LNCAP (cell line): ENCODE measurements at regions not wholly inside any gene's neighbourhood (a gene's known extent, or its start where the extent isn't known, plus 50 kb on each side); places are given as distances from the start of the nearest gene placed in this dataset.

Experiments used
- TF ChIP-seq, protein P1 (sequence below): fragments of 450-650 bp; IDR thresholded peaks from 2 replicates; pipeline ENCODE4 v1.5.1; 2017; ENCODE audit warnings: mild to moderate bottlenecking

DNA sequence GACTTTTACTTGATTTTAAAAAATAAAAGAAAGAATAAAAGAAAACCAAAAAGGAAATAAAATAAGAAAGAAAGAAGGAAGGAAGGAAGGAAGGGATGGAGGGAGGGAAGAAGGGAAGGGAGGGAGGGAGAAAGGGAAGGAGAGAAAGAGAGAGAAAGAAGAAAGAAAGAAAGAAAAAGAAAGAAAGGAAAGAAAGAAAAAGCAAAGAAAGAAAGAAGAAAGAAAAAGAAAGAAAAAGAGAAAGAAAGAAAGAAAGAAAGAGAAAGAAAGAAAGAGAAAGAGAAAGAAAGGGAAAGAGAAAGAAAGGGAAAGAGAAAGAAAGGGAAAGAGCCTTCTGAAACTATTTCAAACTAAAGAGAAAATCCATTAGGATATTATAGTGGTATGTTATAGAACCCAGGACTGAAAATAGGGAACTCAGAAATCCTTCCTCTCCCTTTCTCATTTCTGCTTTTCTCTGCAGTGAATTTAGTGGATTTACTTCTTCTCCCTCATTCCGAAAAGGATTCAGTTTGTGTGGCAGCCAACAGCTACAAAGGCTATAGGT, 414.7 kb upstream of the CCNG1 start:
- TF ChIP-seq, protein P1, sequence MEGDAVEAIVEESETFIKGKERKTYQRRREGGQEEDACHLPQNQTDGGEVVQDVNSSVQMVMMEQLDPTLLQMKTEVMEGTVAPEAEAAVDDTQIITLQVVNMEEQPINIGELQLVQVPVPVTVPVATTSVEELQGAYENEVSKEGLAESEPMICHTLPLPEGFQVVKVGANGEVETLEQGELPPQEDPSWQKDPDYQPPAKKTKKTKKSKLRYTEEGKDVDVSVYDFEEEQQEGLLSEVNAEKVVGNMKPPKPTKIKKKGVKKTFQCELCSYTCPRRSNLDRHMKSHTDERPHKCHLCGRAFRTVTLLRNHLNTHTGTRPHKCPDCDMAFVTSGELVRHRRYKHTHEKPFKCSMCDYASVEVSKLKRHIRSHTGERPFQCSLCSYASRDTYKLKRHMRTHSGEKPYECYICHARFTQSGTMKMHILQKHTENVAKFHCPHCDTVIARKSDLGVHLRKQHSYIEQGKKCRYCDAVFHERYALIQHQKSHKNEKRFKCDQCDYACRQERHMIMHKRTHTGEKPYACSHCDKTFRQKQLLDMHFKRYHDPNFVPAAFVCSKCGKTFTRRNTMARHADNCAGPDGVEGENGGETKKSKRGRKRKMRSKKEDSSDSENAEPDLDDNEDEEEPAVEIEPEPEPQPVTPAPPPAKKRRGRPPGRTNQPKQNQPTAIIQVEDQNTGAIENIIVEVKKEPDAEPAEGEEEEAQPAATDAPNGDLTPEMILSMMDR, result no peak

DNA sequence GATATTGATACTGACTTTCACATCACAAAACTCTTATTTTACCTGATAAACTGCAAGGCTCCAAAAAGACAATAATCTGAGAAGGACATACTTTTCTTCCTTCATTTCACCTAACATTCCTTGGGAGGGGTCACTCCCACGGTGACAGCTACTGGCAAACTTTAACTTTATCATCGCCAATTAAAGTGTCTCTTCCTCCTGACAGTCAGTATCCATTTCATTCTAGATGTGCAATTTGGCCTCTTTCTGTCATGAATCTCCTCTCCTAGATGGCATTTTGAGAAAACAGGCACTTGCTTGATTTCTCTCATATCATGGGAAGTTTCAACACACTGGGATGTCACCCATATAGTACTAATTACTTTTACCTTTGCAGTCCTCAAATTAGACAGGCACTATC, 413.5 kb upstream of the CCNG1 start:
- TF ChIP-seq, protein P1, result no peak

DNA sequence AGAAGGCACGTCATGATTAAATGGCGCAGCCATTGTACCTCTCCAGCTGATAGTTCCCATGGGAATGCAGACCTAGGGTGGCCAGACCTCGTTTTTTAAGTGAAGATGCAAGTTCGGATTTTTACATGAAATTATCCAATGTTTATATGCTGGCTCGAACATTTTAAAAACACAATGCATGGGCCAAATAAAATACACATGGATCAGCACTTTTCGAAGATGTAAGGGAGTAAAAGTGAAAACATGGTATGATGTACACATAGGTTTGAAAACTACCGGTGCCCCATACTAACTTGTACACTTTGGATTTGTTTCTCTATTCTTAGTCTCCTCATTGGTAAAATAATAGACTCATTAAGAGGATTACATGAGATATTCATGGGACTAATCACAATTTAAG, 412.5 kb upstream of the CCNG1 start:
- TF ChIP-seq, protein P1, result no peak

DNA sequence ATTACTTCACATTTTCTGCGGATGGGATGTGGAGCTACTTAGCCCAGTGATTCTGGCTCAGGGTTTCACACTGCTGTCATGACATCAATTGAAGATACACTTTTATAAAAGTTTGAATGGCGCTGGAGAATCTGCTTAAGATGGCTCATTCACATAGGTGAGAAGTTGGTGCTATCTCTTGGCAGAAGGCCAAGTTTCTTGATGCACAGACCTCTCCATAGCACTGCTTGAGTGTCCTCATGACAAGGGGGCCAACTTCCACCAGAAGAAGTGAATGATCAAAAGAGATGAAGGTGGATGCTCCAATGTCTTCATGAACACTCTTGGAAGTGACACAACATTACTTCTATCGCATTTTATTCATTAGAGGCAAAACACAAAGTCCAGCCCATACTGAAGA, 403.7 kb upstream of the CCNG1 start:
- TF ChIP-seq, protein P1, result no peak

DNA sequence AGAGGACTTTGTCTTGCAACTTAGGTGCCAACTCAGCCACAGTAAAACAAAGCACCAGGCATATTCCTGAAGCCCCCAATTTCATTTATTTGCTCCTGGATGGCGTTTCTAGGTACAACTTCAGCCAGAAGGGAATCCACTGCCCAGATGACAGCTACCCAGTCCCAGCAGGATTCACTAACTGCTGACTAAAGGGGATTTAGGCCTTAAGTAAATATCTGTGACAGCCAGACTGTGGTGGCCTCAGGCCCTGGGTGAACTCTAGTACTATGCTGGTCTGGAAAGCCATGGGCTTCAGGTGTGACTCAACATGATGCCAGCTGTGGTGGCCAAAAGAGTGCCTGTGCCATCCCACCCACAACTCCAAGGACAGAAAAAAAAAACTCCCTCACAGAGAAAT, 396.1 kb upstream of the CCNG1 start:
- TF ChIP-seq, protein P1, result no peak

DNA sequence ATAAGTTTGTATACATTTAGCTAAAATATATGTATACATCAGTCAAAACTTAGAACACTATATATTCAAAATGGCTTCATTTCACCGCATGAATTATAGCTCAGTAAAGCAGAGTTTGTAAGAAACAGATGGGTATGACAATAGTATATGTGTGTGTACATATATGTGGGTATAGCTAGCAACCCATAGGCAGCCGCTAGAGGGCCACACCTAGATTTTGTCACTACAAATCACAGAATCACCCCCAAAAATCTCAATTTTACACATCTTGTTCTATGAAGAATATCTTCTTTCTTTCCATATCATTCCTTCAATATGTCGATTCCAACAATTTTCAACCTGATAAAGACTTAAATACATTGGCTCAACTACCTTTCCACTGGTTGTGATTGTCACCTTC, 357.8 kb upstream of the CCNG1 start:
- TF ChIP-seq, protein P1, result peak; percentile 56

DNA sequence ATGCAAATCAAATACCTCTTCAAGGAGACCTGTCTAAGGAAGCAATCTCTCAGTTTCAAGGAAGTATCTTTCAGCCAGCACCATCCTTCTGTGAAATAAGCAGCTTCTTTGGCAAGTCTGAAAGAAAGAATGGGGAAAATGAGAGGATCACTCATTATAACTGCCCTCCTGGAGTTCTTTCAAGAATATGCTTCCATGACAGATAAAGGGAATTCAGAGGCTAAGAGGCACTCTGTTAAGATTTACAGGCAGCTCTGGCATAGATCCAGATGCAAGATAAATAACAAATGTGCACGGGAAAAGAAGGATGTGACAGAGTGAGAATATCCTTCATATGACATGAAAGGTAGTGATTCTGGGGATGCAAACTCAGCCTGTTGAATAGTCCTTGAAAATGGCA, 348.2 kb upstream of the CCNG1 start:
- TF ChIP-seq, protein P1, result no peak

DNA sequence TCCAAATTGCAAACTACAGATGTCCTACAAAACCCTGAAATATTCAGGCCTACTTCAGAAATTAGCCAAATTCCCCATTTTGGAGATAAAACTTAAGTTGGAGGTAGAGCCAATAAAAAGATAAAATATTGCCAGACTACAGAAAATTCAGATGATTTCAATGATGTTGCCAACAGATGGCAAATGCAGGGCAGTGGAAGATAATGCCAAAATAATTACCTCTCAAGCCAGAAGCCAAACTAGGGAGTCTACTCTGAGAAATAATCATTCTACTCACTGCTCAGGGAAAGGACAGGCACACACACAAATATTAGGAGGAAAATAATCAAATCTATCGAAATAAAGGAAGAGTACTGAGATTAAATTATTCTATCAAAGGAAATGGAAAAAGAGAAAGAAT, 347.5 kb upstream of the CCNG1 start:
- TF ChIP-seq, protein P1, result no peak
